ENCODE measurements at regions not wholly inside any gene's neighbourhood (a gene's known extent, or its start where the extent isn't known, plus 50 kb on each side); places are given as distances from the start of the nearest gene placed in this dataset.

DNA sequence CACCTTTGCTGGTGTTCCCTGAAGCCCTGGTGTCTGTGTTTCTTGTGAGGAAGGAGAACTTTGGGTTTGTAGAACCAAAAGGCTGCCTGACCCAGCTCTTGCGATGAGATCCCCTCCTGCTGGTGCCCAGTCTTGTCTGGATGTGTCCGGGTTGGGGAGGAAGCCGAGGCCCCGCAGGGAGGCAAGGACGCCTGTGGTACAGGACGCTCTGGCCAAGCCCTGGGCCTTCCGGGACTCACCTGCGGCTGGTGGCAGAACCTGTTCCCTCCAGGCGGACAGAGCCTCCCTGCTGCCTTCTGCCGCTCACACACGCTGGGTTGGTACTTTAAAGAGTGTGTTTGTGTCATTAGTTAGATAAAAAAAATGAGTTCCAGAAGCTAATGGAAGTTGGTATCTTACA is 616.2 kb downstream of the GALR1 start:
- Histone ChIP-seq H3K4me1 (no peaks in the 10 kb centered on the region), H3K36me3 (no peaks in the 10 kb centered on the region), H3K9me3 (peaks cover 0 to 26% (median 2%) of the 10 kb centered on the region in 4 donors), H3K27ac (no peak overlapping the region), H3K27me3 (peaks cover 0 to 7% (median 0%) of the 10 kb centered on the region in 3 donors), H3K4me3 (no peak overlapping the region)
- WGBS, 5 donors: 91 to 96% (median 93%) methylated on average over 10 to 11 of the region's 11 CpGs
- TF ChIP-seq POLR2AphosphoS5 (IDR thresholded peaks at IDR 0.05): no peak
- TF ChIP-seq, protein P1, sequence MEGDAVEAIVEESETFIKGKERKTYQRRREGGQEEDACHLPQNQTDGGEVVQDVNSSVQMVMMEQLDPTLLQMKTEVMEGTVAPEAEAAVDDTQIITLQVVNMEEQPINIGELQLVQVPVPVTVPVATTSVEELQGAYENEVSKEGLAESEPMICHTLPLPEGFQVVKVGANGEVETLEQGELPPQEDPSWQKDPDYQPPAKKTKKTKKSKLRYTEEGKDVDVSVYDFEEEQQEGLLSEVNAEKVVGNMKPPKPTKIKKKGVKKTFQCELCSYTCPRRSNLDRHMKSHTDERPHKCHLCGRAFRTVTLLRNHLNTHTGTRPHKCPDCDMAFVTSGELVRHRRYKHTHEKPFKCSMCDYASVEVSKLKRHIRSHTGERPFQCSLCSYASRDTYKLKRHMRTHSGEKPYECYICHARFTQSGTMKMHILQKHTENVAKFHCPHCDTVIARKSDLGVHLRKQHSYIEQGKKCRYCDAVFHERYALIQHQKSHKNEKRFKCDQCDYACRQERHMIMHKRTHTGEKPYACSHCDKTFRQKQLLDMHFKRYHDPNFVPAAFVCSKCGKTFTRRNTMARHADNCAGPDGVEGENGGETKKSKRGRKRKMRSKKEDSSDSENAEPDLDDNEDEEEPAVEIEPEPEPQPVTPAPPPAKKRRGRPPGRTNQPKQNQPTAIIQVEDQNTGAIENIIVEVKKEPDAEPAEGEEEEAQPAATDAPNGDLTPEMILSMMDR (IDR thresholded peaks at IDR 0.05): no peak
- TF ChIP-seq EP300 (IDR thresholded peaks at IDR 0.05): no peak
- TF ChIP-seq POLR2A (IDR thresholded peaks at IDR 0.05): no peak
- intact Hi-C loops (cut with DNase I; ENCODE audit: low total_unique reads): no loop called here
- DNase-seq: no peak

- DNase-seq: no peak
- Histone ChIP-seq H3K4me3 (no peak overlapping the region), H3K9me3 (peaks cover 0 to 26% (median 2%) of the 10 kb centered on the region in 4 donors), H3K4me1 (no peaks in the 10 kb centered on the region), H3K36me3 (no peaks in the 10 kb centered on the region), H3K27ac (no peak overlapping the region), H3K27me3 (peaks cover 0 to 7% (median 0%) of the 10 kb centered on the region in 3 donors)
- intact Hi-C loops (cut with DNase I; ENCODE audit: low total_unique reads): no loop called here
- WGBS, 5 donors: 70 to 77% (median 73%) methylated on average over 8 of the region's 8 CpGs
- TF ChIP-seq POLR2AphosphoS5 (IDR thresholded peaks at IDR 0.05) (no peak), POLR2A (IDR thresholded peaks at IDR 0.05) (no peak), EP300 (IDR thresholded peaks at IDR 0.05) (no peak)
- TF ChIP-seq, protein P1 (IDR thresholded peaks at IDR 0.05): no peak
Observed at GRCh38 chr18:77866351-77866750, 616.7 kb downstream of the GALR1 start.

GRCh38 chr18:77870199-77870598 is 620.6 kb downstream of the GALR1 start:
- WGBS, 5 donors: 54 to 82% (median 68%) methylated on average over 10 of the region's 10 CpGs
- peak in 1 of 2 donors; percentile 65 for DNase-seq
- Histone ChIP-seq H3K27ac (no peak overlapping the region), H3K36me3 (no peaks in the 10 kb centered on the region), H3K27me3 (peaks cover 0 to 7% (median 0%) of the 10 kb centered on the region in 3 donors), H3K4me3 (no peak overlapping the region), H3K4me1 (no peaks in the 10 kb centered on the region), H3K9me3 (peaks cover 0 to 26% (median 2%) of the 10 kb centered on the region in 4 donors)
- intact Hi-C loops (cut with DNase I; ENCODE audit: low total_unique reads): no loop called here
- TF ChIP-seq POLR2AphosphoS5 (IDR thresholded peaks at IDR 0.05) (no peak), POLR2A (IDR thresholded peaks at IDR 0.05) (no peak), EP300 (IDR thresholded peaks at IDR 0.05) (no peak)
- TF ChIP-seq, protein P1 (IDR thresholded peaks at IDR 0.05): no peak

- intact Hi-C loops (cut with DNase I; ENCODE audit: low total_unique reads): no loop called here
- Histone ChIP-seq H3K27me3 (peaks cover 0 to 4% (median 0%) of the 10 kb centered on the region in 3 donors), H3K4me1 (no peaks in the 10 kb centered on the region), H3K27ac (no peak overlapping the region), H3K4me3 (no peak overlapping the region), H3K36me3 (no peaks in the 10 kb centered on the region), H3K9me3 (peaks cover 0 to 21% (median 2%) of the 10 kb centered on the region in 4 donors)
- no peak for TF ChIP-seq EP300 (IDR thresholded peaks at IDR 0.05)
- TF ChIP-seq, protein P1 (IDR thresholded peaks at IDR 0.05): no peak
- no peak for TF ChIP-seq POLR2A (IDR thresholded peaks at IDR 0.05)
- TF ChIP-seq POLR2AphosphoS5 (IDR thresholded peaks at IDR 0.05): no peak
- no peak for DNase-seq
- WGBS, 5 donors: 82 to 85% (median 84%) methylated on average over 10 of the region's 10 CpGs
Observed at GRCh38 chr18:77870894-77871293, 621.2 kb downstream of the GALR1 start.
